IMR-90 (cell line): ENCODE measurements at regions not wholly inside any gene's neighbourhood (a gene's known extent, or its start where the extent isn't known, plus 50 kb on each side); places are given as distances from the start of the nearest gene placed in this dataset.

Experiments
- CEBPB ChIP-seq: IDR thresholded peaks from 2 replicates; pipeline ENCODE4 v1.6.1; 2012; ENCODE audit warnings: low read depth, low read length, improper control_type of control experiment
- CHD1 ChIP-seq: IDR thresholded peaks from 2 replicates; pipeline ENCODE4 v1.6.1; 2012; ENCODE audit warnings: low read depth, low read length, improper control_type of control experiment
- CTCF ChIP-seq: conservative IDR thresholded peaks from 2 replicates; pipeline ENCODE4 v1.5.1; 2012; ENCODE audit warnings: mild to moderate bottlenecking, low read depth, low read length, improper control_type of control experiment
- FOS ChIP-seq: fragments of 150-350 bp; IDR thresholded peaks from 2 replicates; pipeline ENCODE4 v1.6.1; 2016; ENCODE audit warnings: low read depth, low read length
- MXI1 ChIP-seq: IDR thresholded peaks from 2 replicates; pipeline ENCODE4 v1.6.1; 2012; ENCODE audit warnings: low read depth, mild to moderate bottlenecking, low read length, moderate library complexity, borderline replicate concordance
- NFE2L2 ChIP-seq: fragments of 150-350 bp; IDR thresholded peaks from 2 replicates; pipeline ENCODE4 v1.6.1; 2016; ENCODE audit warnings: low read depth, mild to moderate bottlenecking, low read length
- POLR2A ChIP-seq: IDR thresholded peaks from 2 replicates; pipeline ENCODE4 v1.6.1; 2012; ENCODE audit warnings: mild to moderate bottlenecking, low read depth, low read length
- RCOR1 ChIP-seq: IDR thresholded peaks from 2 replicates; pipeline ENCODE4 v1.6.1; 2012; ENCODE audit warnings: mild to moderate bottlenecking, low read length, improper control_type of control experiment; ENCODE audit not compliant: insufficient replicate concordance
- RFX5 ChIP-seq: IDR thresholded peaks from 2 replicates; pipeline ENCODE4 v1.8.0; 2012; ENCODE audit warnings: low read depth, mild to moderate bottlenecking, low read length, moderate library complexity
- SMC3 ChIP-seq: fragments of 150-350 bp; IDR thresholded peaks from 2 replicates; pipeline ENCODE4 v1.6.1; 2016; ENCODE audit warnings: low read depth, mild to moderate bottlenecking, antibody characterized with exemption, low read length, moderate library complexity
- USF2 ChIP-seq: fragments of 150-350 bp; IDR thresholded peaks from 2 replicates; pipeline ENCODE4 v1.6.1; 2017; ENCODE audit warnings: mild to moderate bottlenecking, antibody characterized with exemption, low read length, low read depth

GRCh38 chr2:226354434-226354833, 445.2 kb downstream of the IRS1 start:
- no peak for TF ChIP-seq POLR2A
- no peak for TF ChIP-seq CTCF
- TF ChIP-seq FOS = no peak
- no peak for TF ChIP-seq CEBPB
- no peak for TF ChIP-seq SMC3
- TF ChIP-seq RCOR1 = no peak
- no peak for TF ChIP-seq RFX5
- no peak for TF ChIP-seq CHD1
- no peak for TF ChIP-seq USF2
- no peak for TF ChIP-seq MXI1
- TF ChIP-seq NFE2L2 = no peak
